ENCODE measurements at regions not wholly inside any gene's neighbourhood (a gene's known extent, or its start where the extent isn't known, plus 50 kb on each side); places are given as distances from the start of the nearest gene placed in this dataset.

- DNase-seq: no peak
These were observed 246.4 kb upstream of the TLE3 start for GRCh38 chr15:70343961-70344621.

GRCh38 chr15:70342554-70343548, 245.1 kb upstream of the TLE3 start:
- DNase-seq: no peak

GRCh38 chr15:70342141-70342540, 244.4 kb upstream of the TLE3 start:
- no peak for DNase-seq

GRCh38 chr15:70341566-70341965, 243.8 kb upstream of the TLE3 start:
- no peak for DNase-seq

DNA sequence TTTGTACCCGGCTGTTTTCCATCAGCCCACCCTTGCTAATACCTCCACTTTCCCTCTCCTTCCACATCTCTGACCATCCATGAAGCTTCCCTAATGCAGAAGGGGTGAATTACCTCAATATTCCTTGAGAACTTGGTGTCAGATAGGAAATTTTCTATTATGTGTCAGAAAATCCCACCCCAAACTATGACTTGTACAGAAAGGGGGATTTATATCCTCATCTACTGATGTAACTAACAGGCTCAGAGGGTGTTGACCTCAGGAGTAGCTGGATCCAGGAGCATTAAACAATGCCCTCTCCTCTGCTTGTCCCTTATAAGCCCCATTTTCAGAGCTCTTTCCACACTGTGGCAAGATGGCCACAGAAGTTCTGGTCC, 242.8 kb upstream of the TLE3 start:
- DNase-seq: no peak

DNA sequence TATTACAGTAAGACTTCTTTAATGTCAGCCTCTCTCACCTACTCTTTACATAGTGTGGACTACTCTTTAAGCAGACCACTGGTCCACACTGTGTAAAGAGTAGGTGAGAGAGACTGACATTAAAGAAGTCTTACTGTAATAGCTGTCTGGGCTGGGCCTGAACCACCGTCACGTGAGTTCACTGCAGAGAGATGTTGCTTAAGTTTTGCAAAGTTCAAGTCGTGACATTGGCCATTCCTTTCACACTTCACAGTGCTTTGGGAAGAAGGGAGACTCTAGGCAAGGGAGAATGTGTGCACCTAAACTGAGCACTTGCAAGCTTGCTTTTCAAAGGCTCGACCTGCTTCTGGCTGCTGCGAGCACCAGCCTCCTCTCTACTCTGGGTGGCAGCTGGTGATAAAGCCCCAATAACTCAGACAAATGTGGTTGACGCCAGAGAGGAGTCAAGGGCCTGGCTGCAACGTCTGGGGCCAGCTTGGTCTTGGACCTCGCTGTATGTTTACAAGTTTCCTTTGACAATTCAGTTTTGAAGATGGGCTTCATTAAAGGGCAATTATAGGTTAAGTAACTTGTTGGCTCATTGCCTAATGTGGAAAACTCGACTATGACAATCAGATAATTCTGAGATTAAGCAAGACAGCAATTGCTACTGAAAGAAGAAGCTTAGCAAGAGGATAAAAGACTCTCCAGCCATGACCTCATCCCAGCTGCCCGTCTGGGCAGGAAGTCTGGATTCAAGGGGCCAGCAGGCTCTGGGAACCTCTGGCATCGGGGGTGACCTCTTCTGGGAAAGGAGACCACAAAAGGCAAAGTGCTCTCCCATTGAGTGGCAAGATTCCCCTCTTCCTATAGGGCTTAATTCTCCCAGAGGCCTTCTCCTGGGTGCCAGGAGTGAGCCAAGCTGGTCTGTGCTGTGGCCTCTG, 242.1 kb upstream of the TLE3 start:
- peak; percentile 10 for DNase-seq

- no peak for DNase-seq
These were observed 239.8 kb upstream of the TLE3 start for GRCh38 chr15:70337277-70338186.

DNA sequence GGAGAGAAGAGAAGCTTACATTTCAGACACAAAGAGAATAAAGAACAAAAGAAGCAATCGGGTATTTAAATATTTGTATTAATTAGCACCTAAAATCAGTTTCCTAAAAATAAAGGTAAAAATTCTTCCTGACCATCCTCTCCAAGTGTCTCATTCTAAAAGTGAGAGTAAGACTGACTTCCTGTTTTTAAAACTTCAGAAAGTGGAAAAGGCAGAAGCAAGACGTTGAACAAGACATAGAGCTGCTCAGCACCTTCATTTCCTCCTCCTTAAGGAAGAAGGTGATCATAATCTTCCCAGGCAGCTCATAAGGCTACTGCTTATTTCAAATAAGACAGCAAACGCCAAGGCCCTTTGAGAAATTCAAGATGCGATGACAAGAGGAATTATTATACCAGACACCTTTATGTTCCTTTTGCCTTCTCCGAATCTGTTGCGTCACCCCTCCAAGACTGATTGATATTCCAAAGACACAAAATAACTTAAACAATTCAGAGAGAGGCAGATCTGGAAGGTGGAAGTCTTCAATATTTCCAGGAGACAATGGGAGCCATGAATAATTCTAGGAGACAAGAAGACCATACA, 238.8 kb upstream of the TLE3 start:
- no peak for DNase-seq

DNA sequence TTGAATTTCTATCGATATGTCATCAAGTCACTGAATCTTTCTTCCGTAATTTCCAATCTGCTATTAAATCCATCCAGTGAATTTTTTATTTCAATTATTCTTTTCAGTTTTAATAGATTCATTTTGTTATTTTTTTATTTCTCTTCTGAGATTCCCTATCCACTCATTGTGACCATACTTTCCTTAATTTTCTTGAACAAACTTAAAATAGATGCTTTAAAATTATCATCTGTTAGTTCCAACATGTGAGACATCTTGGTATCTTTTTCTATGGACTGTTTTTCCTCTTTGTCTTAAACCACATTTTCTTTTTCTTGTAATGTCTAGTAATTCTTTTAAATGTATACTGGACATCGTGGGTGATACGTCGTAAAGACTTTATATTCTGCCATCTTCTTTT, 236.6 kb upstream of the TLE3 start:
- DNase-seq: no peak

GRCh38 chr15:70329179-70329578, 231.5 kb upstream of the TLE3 start:
- DNase-seq: no peak

DNA sequence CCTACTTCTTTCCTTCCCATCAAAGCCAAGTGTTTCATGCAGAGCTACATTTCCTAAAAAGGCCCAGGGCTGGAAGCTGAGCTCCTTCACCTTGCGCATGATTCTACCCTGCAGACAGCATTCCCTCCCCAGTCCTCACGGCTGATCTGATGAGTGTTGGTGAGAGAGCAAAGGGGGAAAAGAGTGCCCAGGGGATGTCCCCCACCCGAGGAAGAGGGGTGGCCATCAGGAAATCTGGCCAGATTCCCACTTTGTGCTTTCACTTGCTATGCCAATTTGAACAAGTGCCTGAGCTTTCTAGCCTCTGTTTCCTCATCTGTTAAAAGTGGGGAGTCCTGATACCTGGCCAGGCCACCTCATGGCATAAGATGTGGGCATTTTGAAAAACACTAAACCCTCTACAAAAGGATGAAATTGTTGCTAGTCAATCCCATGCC, 231.0 kb upstream of the TLE3 start:
- DNase-seq: no peak

DNA sequence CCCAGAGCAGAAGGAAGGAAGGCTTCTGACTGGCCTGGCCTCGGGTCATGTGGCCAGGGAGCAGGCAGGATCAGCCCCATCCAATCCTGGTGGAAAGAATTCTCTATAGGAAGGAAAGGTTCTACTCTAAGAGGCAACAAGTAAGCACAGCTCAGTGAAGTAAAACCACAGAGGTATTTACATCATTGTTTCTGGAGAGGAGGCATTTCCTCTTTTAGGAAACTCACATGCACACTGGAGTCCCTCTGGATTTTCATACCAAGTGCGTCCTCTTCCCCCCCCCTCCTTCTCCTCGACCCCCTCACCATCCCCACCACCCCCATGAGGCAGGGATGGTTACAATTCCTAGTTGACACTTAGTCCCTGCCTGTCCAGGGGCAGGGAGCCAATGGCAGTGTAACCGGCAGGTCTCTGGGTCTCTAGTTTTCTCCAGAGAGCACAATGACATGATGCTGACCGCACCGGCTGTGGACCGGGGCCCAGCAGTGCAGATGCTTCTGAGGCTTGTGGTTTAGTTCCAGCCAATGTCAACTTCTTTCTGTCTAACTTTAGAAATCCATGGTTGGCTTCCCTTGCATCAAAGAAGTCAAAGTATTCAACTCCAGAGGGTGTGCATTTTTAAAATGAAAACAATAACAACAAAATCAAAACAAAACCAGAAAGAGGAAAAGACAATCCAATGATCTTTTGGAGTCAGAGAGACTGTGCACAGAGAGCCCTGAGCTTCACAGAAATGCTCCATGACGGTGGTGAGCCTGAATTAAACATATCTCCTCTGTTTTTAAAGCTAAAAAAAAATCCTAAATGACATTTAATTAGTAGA, 230.3 kb upstream of the TLE3 start:
- peak; percentile 87 for DNase-seq

- DNase-seq: no peak
These were observed 229.7 kb upstream of the TLE3 start for GRCh38 chr15:70327328-70327855.

- DNase-seq: peak; percentile 67
These were observed 226.6 kb upstream of the TLE3 start for GRCh38 chr15:70324001-70324974.

DNA sequence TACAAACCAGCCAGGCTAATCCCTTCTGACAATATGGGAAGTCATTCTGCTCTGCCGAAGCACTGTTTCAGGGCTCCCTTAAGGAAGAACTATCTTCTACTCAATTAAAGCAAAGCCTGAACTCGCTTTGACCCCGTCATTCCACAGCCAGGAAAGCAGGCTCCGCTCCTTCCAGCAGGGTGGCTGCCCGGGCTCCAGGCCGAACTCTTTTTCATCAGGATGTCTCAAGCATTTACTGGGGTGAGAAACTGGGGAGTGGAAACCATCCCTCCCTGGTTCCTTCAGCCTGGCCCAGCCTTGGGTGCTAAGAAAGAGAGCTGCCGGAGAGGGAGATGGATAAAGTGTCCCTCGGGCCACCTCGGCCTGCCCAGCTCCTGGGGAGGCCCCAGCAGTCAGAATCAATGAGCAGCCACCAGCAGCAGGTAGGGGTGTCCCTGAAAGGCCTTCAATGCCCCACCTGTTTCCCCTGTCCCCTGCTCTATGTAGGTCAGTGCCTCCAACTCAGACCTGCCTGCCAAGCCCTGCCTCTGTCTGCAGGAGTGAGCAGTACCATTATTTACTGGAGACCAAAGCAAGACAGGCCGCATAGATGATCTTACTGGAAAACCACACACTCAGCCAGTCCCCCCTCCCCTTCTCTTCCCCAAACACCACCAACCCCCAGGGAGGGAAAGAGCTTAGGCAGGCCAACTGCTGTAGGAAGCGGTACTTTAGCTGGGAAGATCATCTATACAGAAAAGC, 225.6 kb upstream of the TLE3 start:
- DNase-seq: peak; percentile 27

DNA sequence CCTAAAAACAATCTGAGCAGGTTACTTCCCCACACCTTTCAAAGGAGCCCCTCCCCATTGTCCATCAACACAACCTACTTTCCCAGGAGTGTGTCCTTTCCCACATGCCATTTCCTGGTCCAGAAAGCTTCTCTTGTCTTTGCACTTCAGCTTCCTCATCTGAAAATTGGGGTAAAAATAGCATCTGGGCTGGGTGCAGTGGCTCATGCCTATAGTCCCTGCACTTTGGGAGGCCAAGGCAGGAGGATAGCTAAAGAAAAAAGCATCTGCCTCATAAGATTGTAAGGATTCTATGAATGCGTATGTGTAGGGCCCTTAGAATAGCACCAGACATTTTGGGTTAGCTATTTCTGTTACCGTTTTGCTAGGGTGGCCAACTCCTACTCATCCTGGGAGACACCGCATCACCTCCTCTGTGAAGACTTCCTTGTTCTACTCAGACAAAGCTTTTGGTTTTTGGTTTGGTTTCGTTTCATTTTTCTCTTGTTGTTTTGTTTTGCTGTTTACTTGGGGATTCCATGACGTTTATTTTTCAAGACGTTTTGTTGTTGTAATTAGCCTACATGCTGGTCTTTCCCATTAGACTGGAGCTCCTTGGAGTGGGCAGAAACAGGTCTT, 224.4 kb upstream of the TLE3 start:
- DNase-seq: no peak

DNA sequence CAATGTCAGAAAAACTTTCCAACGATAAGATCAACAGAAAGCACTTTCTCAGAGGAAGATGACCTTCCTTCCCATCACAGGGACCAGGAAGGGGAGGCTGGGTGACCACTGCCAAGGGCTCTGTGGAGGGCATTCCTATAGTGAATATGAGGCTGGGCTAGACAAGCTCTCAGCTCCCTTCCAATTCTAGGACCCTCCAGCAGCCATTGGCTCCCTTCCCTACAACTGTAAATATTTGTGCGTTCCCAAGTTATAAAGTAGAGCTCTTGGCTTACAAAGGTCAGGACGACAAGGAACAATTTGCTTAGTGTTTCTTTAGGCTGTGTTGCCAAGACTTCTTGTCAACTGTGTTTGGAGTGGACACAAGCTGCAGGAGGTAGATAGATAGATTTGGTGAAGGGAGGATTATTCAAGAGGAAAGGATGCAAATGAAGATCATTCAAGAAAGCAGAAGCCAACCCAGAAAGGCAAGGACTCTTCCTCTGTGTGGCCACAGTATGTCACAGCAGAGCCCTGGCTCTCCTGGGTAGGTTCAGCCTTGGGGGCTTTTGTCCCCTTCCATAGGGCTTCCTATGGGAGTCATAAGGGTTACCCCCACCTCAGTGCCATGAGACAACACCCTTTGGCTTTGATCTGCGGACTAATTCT, 223.6 kb upstream of the TLE3 start:
- no peak for DNase-seq
